ENCODE measurements at regions not wholly inside any gene's neighbourhood (a gene's known extent, or its start where the extent isn't known, plus 50 kb on each side); places are given as distances from the start of the nearest gene placed in this dataset.

DNA sequence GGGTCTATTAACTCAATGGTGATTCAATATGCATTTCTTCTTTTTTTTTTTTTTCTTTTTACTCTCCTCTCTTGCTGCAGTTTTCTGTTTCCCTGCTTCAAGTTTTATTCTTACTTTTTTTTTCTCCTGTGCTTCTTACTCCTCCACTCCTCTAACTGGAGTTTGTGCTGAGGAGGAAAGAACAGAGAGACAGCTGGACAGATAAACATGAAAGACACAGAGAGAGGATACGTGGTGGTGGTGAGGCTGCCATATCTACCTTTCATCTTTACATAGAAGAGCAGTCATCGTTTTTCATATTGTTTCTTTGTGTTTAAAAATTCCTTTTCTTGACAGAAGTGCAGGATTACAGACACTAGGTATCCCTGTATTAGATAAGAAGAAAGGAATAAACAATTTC lies 262.8 kb downstream of the OTOL1 start:
- TF ChIP-seq, protein P1, sequence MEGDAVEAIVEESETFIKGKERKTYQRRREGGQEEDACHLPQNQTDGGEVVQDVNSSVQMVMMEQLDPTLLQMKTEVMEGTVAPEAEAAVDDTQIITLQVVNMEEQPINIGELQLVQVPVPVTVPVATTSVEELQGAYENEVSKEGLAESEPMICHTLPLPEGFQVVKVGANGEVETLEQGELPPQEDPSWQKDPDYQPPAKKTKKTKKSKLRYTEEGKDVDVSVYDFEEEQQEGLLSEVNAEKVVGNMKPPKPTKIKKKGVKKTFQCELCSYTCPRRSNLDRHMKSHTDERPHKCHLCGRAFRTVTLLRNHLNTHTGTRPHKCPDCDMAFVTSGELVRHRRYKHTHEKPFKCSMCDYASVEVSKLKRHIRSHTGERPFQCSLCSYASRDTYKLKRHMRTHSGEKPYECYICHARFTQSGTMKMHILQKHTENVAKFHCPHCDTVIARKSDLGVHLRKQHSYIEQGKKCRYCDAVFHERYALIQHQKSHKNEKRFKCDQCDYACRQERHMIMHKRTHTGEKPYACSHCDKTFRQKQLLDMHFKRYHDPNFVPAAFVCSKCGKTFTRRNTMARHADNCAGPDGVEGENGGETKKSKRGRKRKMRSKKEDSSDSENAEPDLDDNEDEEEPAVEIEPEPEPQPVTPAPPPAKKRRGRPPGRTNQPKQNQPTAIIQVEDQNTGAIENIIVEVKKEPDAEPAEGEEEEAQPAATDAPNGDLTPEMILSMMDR (IDR thresholded peaks at IDR 0.05), result no peak
- no peak for TF ChIP-seq SOX15 (CRISPR knock-in tag; IDR thresholded peaks at IDR 0.05)

Measured in WTC11 (cell line).